ENCODE measurements at regions not wholly inside any gene's neighbourhood (a gene's known extent, or its start where the extent isn't known, plus 50 kb on each side); places are given as distances from the start of the nearest gene placed in this dataset.

DNA sequence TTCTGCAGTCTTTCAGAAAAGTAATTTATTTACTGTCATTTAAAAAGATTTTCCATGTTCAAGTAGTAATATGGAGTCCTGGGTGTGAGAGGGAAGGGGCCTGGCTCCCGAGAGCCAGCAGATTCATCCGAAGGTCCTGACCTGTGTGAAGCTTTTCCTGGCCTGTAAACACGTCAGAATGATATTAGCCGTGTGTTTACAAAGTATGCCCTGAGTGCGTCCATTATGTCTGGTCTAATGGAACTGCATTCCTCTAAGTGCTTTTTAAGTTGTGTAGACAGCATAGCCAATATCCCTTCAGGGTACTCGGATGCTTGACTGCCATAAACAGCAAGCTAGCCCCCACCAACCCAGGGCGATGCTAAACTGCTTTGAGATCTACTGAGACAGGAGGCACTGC is 495.2 kb downstream of the AGTPBP1 start:
- Histone ChIP-seq H3K9me3 (no peaks in the 10 kb centered on the region), H3K4me3 (no peak overlapping the region), H3K36me3 (no peaks in the 10 kb centered on the region), H3K27ac (no peak overlapping the region), H3K27me3 (no peaks in the 10 kb centered on the region), H3K4me1 (no peaks in the 10 kb centered on the region)
- no peak for DNase-seq
- intact Hi-C loops (cut with DNase I) = no loop called here
- no peak for ATAC-seq
- TF ChIP-seq, protein P1, sequence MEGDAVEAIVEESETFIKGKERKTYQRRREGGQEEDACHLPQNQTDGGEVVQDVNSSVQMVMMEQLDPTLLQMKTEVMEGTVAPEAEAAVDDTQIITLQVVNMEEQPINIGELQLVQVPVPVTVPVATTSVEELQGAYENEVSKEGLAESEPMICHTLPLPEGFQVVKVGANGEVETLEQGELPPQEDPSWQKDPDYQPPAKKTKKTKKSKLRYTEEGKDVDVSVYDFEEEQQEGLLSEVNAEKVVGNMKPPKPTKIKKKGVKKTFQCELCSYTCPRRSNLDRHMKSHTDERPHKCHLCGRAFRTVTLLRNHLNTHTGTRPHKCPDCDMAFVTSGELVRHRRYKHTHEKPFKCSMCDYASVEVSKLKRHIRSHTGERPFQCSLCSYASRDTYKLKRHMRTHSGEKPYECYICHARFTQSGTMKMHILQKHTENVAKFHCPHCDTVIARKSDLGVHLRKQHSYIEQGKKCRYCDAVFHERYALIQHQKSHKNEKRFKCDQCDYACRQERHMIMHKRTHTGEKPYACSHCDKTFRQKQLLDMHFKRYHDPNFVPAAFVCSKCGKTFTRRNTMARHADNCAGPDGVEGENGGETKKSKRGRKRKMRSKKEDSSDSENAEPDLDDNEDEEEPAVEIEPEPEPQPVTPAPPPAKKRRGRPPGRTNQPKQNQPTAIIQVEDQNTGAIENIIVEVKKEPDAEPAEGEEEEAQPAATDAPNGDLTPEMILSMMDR (IDR thresholded peaks at IDR 0.05) = no peak

DNA sequence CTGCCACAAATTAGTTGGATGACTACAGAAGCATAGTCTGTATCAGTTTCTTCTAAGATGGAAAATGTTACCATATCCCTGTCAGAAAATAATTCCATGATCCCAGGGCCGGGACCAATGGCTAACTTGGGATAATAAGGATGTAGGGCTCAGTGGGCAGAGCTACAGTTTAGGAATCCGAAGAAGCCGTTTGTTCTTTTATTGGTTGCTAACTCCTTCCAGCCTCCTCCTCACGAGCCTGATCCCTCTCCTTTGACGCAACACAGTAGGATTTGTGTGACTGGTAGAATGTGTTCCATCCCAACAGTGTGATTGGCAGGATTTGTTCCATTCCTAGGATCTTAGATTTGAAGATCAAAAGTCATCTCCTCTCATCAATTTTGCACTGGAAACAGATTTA is 496.9 kb downstream of the AGTPBP1 start:
- TF ChIP-seq, protein P1 (IDR thresholded peaks at IDR 0.05) = no peak
- intact Hi-C loops (cut with DNase I) = no loop called here
- H3K9me3 ChIP-seq = no peaks in the 10 kb centered on the region
- H3K27ac ChIP-seq = no peak overlapping the region
- no peak for ATAC-seq
- no peak for DNase-seq
- H3K4me1 ChIP-seq = no peaks in the 10 kb centered on the region
- H3K4me3 ChIP-seq = no peak overlapping the region
- H3K27me3 ChIP-seq = no peaks in the 10 kb centered on the region
- no peaks in the 10 kb centered on the region for H3K36me3 ChIP-seq

DNA sequence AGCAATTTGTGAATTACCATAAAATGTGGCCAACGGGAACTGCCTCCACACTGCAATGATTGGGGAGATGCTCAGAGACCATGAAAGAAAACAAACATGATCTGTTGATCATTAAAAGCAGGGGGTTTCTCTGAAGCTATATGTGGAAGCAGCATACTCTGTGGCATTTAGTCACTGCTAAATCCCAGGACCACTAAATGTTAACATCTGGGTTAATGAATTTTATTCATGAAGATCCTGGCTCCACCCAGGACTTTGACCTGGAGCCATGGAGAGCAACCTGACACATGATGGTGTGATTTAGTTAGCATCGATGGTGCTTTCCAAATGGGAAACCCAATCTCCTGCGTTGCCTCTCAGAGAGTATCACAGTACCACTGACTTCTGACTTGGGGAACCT is 497.8 kb downstream of the AGTPBP1 start:
- ATAC-seq (no peak), DNase-seq (no peak)
- Histone ChIP-seq H3K9me3 (peaks cover 0 to 7% of the 10 kb centered on the region in 2 donors), H3K4me3 (no peak overlapping the region), H3K4me1 (no peaks in the 10 kb centered on the region), H3K27me3 (no peaks in the 10 kb centered on the region), H3K36me3 (no peaks in the 10 kb centered on the region), H3K27ac (no peak overlapping the region)
- TF ChIP-seq, protein P1 (IDR thresholded peaks at IDR 0.05) = no peak
- intact Hi-C loops (cut with DNase I) = no loop called here

DNA sequence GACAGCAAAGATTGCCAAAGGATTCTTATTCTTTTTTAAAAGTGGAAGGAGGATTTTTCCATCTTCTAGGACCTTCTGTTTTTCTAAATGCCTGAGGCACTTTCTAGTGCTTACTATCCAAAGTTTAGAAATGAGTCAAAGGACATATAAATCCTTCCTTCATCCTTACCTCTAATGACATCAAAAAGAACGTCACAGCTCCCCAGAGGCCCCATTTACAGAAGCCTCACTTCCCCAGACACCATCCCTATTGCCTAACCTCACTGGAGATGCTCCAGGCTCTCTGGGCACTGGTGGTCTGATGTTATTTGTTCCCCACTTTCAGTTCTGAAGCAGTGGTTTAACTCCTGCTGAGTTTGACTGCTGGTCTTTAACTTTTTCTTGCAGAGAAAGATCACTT is 504.3 kb downstream of the AGTPBP1 start:
- Histone ChIP-seq H3K9me3 (peaks cover 0 to 7% of the 10 kb centered on the region in 2 donors), H3K27me3 (peaks cover 0 to 3% of the 10 kb centered on the region in 2 donors), H3K4me3 (no peak overlapping the region), H3K27ac (no peak overlapping the region), H3K36me3 (no peaks in the 10 kb centered on the region), H3K4me1 (no peaks in the 10 kb centered on the region)
- ATAC-seq (no peak), DNase-seq (no peak)
- TF ChIP-seq, protein P1 (IDR thresholded peaks at IDR 0.05) = no peak
- intact Hi-C loops (cut with DNase I) = no loop called here

DNA sequence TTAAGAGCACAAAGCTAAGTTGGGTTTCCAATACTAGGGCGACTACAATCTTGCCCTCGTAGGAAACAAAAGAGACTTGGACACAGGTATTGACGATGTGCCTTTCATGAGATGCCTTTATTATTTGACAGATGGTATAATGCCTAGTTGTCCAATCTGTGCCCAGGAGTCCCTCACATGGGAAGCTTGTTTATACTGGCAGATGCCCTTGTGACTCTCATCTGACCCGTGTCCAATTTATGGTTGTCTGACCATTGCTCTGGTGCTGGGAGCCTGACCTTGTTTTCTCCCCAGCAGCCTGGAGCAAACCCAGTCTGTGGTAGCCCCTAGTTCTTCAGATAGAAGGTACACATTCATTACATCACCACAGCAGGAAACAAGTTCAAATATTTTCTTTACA is 511.7 kb downstream of the AGTPBP1 start:
- intact Hi-C loops (cut with DNase I) = no loop called here
- H3K27ac ChIP-seq = no peak overlapping the region
- no peaks in the 10 kb centered on the region for H3K9me3 ChIP-seq
- no peaks in the 10 kb centered on the region for H3K36me3 ChIP-seq
- TF ChIP-seq, protein P1 (IDR thresholded peaks at IDR 0.05) = no peak
- DNase-seq (no peak), ATAC-seq (no peak)
- no peaks in the 10 kb centered on the region for H3K27me3 ChIP-seq
- H3K4me1 ChIP-seq = no peaks in the 10 kb centered on the region
- no peak overlapping the region for H3K4me3 ChIP-seq

Data from left lung (tissue), 4 donors.